ENCODE measurements at regions not wholly inside any gene's neighbourhood (a gene's known extent, or its start where the extent isn't known, plus 50 kb on each side); places are given as distances from the start of the nearest gene placed in this dataset.

GRCh38 chr2:94725543-94725942, 145.7 kb upstream of the TEKT4 start:
- no peak for TF ChIP-seq CTCF (IDR thresholded peaks at IDR 0.05)
- TF ChIP-seq ZMAT4 (CRISPR knock-in tag; IDR thresholded peaks at IDR 0.05), result no peak
- no peak for TF ChIP-seq SP1 (CRISPR knock-in tag; conservative IDR thresholded peaks at IDR 0.05)
- TF ChIP-seq E2F4 (CRISPR knock-in tag; IDR thresholded peaks at IDR 0.05; ENCODE audit: borderline replicate concordance, low read depth), result no peak
- no peak for TF ChIP-seq HMGXB4 (CRISPR knock-in tag; IDR thresholded peaks at IDR 0.05)
- TF ChIP-seq ETV6 (CRISPR knock-in tag; IDR thresholded peaks at IDR 0.05), result no peak
- TF ChIP-seq ZNF263 (CRISPR knock-in tag; IDR thresholded peaks at IDR 0.05; ENCODE audit: low read depth), result no peak
- TF ChIP-seq MAX (CRISPR knock-in tag; IDR thresholded peaks at IDR 0.05), result no peak

Data from WTC11 (cell line).